ENCODE measurements at regions not wholly inside any gene's neighbourhood (a gene's known extent, or its start where the extent isn't known, plus 50 kb on each side); places are given as distances from the start of the nearest gene placed in this dataset.

- intact Hi-C loops (cut with DNase I), result no loop called here
- H3K27me3 ChIP-seq, result no peaks in the 10 kb centered on the region
- H3K4me1 ChIP-seq, result no peaks in the 10 kb centered on the region
- no peaks in the 10 kb centered on the region for H3K36me3 ChIP-seq
- TF ChIP-seq CTCF (IDR thresholded peaks at IDR 0.05), result no peak
- DNase-seq (no peak), ATAC-seq (no peak)
- no peak overlapping the region for H3K4me3 ChIP-seq
- no peak overlapping the region for H3K27ac ChIP-seq
- H3K9me3 ChIP-seq, result no peaks in the 10 kb centered on the region
These were observed 231.5 kb upstream of the FOXN3 start for GRCh38 chr14:89648510-89648909.

GRCh38 chr14:89646971-89647370 is 229.9 kb upstream of the FOXN3 start:
- Histone ChIP-seq H3K4me3 (no peak overlapping the region), H3K4me1 (no peaks in the 10 kb centered on the region), H3K27ac (no peak overlapping the region), H3K36me3 (no peaks in the 10 kb centered on the region), H3K27me3 (no peaks in the 10 kb centered on the region), H3K9me3 (no peaks in the 10 kb centered on the region)
- no peak for ATAC-seq
- no peak for TF ChIP-seq CTCF (IDR thresholded peaks at IDR 0.05)
- DNase-seq, result no peak
- intact Hi-C loops (cut with DNase I), result no loop called here

- intact Hi-C loops (cut with DNase I), result no loop called here
- H3K9me3 ChIP-seq, result no peaks in the 10 kb centered on the region
- H3K27ac ChIP-seq, result no peak overlapping the region
- H3K27me3 ChIP-seq, result no peaks in the 10 kb centered on the region
- no peak for TF ChIP-seq CTCF (IDR thresholded peaks at IDR 0.05)
- no peaks in the 10 kb centered on the region for H3K36me3 ChIP-seq
- ATAC-seq (no peak), DNase-seq (no peak)
- H3K4me3 ChIP-seq, result no peak overlapping the region
- no peaks in the 10 kb centered on the region for H3K4me1 ChIP-seq
These were observed 227.6 kb upstream of the FOXN3 start for GRCh38 chr14:89644641-89645040.

GRCh38 chr14:89641495-89642175 is 224.6 kb upstream of the FOXN3 start:
- Histone ChIP-seq H3K36me3 (no peaks in the 10 kb centered on the region), H3K9me3 (no peaks in the 10 kb centered on the region), H3K4me3 (no peak overlapping the region), H3K27ac (no peak overlapping the region), H3K27me3 (no peaks in the 10 kb centered on the region), H3K4me1 (no peaks in the 10 kb centered on the region)
- intact Hi-C loops (cut with DNase I), result no loop called here
- no peak for DNase-seq
- ATAC-seq, result no peak
- no peak for TF ChIP-seq CTCF (IDR thresholded peaks at IDR 0.05)

GRCh38 chr14:89640141-89640540 is 223.1 kb upstream of the FOXN3 start:
- Histone ChIP-seq H3K9me3 (no peaks in the 10 kb centered on the region), H3K27me3 (no peaks in the 10 kb centered on the region), H3K36me3 (no peaks in the 10 kb centered on the region), H3K27ac (no peak overlapping the region), H3K4me3 (no peak overlapping the region), H3K4me1 (no peaks in the 10 kb centered on the region)
- intact Hi-C loops (cut with DNase I), result no loop called here
- ATAC-seq (no peak), DNase-seq (no peak)
- no peak for TF ChIP-seq CTCF (IDR thresholded peaks at IDR 0.05)

- no peak for TF ChIP-seq CTCF (IDR thresholded peaks at IDR 0.05)
- intact Hi-C loops (cut with DNase I), result no loop called here
- no peaks in the 10 kb centered on the region for H3K4me1 ChIP-seq
These were observed 222.7 kb upstream of the FOXN3 start for GRCh38 chr14:89639687-89640086.

More at GRCh38 chr14:89639687-89640086, 222.7 kb upstream of the FOXN3 start:
- Histone ChIP-seq H3K36me3 (no peaks in the 10 kb centered on the region), H3K27ac (no peak overlapping the region), H3K9me3 (no peaks in the 10 kb centered on the region), H3K4me3 (no peak overlapping the region), H3K27me3 (no peaks in the 10 kb centered on the region)
- ATAC-seq (no peak), DNase-seq (no peak)

Data from upper lobe of right lung (tissue), 1 donor.